ENCODE measurements at regions not wholly inside any gene's neighbourhood (a gene's known extent, or its start where the extent isn't known, plus 50 kb on each side); places are given as distances from the start of the nearest gene placed in this dataset.

DNA sequence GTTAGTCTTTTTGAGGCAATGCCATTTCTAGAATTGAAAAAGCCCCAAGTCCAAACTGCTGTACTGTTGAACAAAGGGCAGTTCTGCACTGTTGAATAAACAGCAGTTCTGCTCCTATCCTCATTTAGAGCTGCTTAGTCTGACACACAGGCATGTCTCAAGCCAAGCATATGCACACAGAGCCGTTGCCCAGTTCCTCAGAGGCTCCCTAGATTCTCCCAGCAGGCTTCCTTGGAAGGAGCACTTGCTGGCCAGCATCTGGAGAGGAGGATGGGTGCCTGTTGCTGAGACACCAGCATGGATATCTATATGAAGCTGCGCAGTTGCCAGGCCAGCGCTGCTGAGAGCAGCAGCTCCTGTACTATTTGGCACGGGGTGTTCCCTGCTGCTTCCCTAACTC is 138.3 kb upstream of the USP38 start:
- Mint-ChIP-seq H3K36me3 (ENCODE audit: low read depth) (no peaks in the 10 kb centered on the region), H3K4me3 (ENCODE audit: low read depth) (no peak overlapping the region), H3K27ac (no peak overlapping the region), H3K4me1 (ENCODE audit: low read depth) (no peaks in the 10 kb centered on the region), H3K9me3 (no peaks in the 10 kb centered on the region), H3K27me3 (ENCODE audit: low read depth) (no peaks in the 10 kb centered on the region)
- intact Hi-C loops (cut with micrococcal nuclease): no loop called here
- DNase-seq (ENCODE audit: low spot score): no peak

DNA sequence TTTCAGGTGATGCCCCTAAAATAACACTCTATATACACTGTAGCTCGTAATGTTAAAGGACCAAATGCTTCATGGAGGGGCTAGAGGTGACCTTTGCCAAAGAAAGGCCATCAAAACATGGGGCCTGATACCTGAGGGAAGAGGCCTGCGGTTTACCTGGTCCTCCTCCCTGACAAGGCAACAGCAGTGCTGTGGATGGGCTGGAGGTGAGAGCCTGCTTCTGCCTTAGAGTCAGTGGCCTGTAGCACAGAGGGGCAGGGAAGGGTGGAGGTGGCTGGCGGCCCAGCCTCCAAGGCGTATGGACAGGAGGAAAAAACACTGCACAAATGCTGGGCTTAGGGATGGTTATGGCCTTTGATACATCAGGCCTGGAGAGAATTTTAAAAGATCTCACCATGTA is 137.8 kb upstream of the USP38 start:
- no peak for DNase-seq (ENCODE audit: low spot score)
- H3K27me3 Mint-ChIP-seq (ENCODE audit: low read depth): no peaks in the 10 kb centered on the region
- H3K4me3 Mint-ChIP-seq (ENCODE audit: low read depth): no peak overlapping the region
- no peaks in the 10 kb centered on the region for H3K9me3 Mint-ChIP-seq
- H3K4me1 Mint-ChIP-seq (ENCODE audit: low read depth): no peaks in the 10 kb centered on the region
- no peak overlapping the region for H3K27ac Mint-ChIP-seq
- intact Hi-C loops (cut with micrococcal nuclease): no loop called here
- no peaks in the 10 kb centered on the region for H3K36me3 Mint-ChIP-seq (ENCODE audit: low read depth)

DNA sequence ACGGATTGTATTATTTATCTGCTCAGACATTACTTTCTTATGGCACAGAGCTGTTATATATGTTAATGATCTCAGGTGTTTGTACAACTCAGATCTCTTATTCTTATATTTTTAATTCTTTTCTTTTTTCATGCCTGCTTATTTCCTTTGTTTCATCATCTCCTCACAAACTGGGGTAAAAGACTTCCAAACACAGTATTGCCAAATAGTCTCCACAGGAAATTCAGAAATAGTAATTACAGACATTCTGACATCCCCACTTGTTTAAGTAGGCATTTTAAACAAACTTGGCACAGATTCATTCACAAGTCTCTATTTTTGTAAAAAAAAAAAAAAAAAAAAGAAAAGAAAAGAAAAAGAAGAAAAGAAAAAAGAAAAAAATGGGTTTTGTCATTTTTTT is 129.7 kb upstream of the USP38 start:
- Mint-ChIP-seq H3K27ac (no peak overlapping the region), H3K27me3 (ENCODE audit: low read depth) (no peaks in the 10 kb centered on the region), H3K4me3 (ENCODE audit: low read depth) (no peak overlapping the region), H3K9me3 (no peaks in the 10 kb centered on the region), H3K4me1 (ENCODE audit: low read depth) (no peaks in the 10 kb centered on the region), H3K36me3 (ENCODE audit: low read depth) (no peaks in the 10 kb centered on the region)
- DNase-seq (ENCODE audit: low spot score): no peak
- intact Hi-C loops (cut with micrococcal nuclease): no loop called here

DNA sequence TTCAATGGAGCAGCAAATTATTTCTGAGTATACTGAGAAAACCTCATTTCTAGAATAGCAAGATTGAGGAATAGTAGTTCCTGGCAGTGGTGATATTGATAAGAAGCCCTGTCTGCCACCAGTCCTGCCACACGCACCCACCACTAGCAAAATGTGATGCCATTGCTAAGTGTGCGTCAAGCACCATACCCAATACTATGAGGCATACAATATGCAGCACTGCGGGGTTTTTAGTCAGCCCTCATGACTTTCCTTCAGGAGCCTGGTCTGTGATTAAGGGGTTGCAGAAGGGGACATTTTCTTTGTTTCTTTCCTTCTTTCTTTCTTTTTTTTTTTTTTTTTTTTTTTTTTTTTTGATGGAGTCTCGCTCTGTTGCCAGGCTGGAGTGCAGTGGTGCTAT is 128.7 kb upstream of the USP38 start:
- Mint-ChIP-seq H3K9me3 (no peaks in the 10 kb centered on the region), H3K4me3 (ENCODE audit: low read depth) (no peak overlapping the region), H3K27ac (no peak overlapping the region), H3K27me3 (ENCODE audit: low read depth) (no peaks in the 10 kb centered on the region), H3K4me1 (ENCODE audit: low read depth) (no peaks in the 10 kb centered on the region), H3K36me3 (ENCODE audit: low read depth) (no peaks in the 10 kb centered on the region)
- no peak for DNase-seq (ENCODE audit: low spot score)
- intact Hi-C loops (cut with micrococcal nuclease): no loop called here

DNA sequence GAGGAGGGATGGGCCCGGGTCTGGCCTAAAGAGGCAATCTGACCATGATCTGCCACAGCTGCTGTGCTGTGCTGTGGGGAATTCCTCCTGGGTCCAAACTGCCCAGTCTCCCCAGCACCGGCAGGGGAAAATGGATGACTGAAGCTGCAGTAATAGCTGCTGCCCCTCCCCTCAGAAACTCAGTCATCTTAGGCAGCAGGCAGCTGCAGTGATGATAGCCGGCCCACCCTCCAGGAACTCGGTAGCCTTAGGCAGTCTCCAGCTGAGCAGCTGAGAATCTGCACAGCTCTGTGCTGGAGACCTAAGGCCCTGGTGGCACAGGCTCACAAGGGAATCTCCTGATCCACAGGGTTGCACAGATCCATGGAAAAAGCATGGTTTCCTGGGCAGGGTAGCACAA is 113.4 kb upstream of the USP38 start:
- intact Hi-C loops (cut with micrococcal nuclease): no loop called here

DNA sequence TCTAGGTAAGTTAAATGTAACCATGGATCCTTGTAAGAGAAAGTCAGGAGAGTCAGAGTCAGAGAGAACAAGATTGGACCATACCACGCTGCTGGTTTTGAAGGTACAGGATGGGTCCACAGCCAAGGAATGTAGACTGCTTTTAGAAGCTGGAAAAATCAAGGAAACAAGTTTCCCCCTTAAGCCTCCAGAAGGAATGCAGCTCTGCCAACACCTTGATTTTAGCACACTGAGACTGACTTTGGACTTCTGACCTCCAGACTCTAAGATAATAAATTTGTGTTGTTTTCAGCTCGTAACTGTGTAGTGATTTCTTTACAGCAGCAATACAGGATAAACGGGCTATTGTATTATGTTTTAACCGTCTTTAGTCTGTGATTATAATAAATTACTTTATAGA is 108.0 kb upstream of the USP38 start:
- no peak overlapping the region for H3K4me3 Mint-ChIP-seq (ENCODE audit: low read depth)
- H3K9me3 Mint-ChIP-seq: no peaks in the 10 kb centered on the region
- H3K4me1 Mint-ChIP-seq (ENCODE audit: low read depth): no peaks in the 10 kb centered on the region
- no peak for DNase-seq (ENCODE audit: low spot score)
- no peak overlapping the region for H3K27ac Mint-ChIP-seq
- H3K36me3 Mint-ChIP-seq (ENCODE audit: low read depth): no peaks in the 10 kb centered on the region
- intact Hi-C loops (cut with micrococcal nuclease): no loop called here
- peaks cover 4% of the 10 kb centered on the region for H3K27me3 Mint-ChIP-seq (ENCODE audit: low read depth)

More for the DNA sequence above, 113.4 kb upstream of the USP38 start:
- no peaks in the 10 kb centered on the region for H3K9me3 Mint-ChIP-seq
- no peak overlapping the region for H3K27ac Mint-ChIP-seq
- H3K27me3 Mint-ChIP-seq (ENCODE audit: low read depth): peaks cover 2% of the 10 kb centered on the region
- H3K4me1 Mint-ChIP-seq (ENCODE audit: low read depth): no peaks in the 10 kb centered on the region
- H3K4me3 Mint-ChIP-seq (ENCODE audit: low read depth): no peak overlapping the region
- H3K36me3 Mint-ChIP-seq (ENCODE audit: low read depth): no peaks in the 10 kb centered on the region
- DNase-seq (ENCODE audit: low spot score): no peak

DNA sequence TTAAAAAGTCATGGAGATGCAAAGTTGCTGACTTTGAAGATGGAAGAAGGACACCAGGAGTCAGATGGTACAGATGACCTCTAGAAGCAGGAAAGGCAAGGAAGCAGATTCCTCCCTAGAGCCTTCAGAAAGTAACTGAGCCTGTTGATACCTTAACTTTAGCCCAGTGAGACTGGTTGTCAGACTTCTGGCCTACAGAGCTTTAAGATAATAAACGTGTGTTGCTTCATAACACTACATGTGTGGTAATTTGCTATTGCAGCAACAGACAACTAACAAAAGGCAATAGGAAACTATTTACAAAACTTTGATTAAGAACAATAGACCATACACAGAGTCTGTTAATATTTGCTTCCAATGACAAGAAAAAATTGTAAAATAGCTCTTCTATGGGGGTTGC is 102.0 kb upstream of the USP38 start:
- H3K27ac Mint-ChIP-seq: no peak overlapping the region
- H3K4me3 Mint-ChIP-seq (ENCODE audit: low read depth): no peak overlapping the region
- no peaks in the 10 kb centered on the region for H3K4me1 Mint-ChIP-seq (ENCODE audit: low read depth)
- H3K27me3 Mint-ChIP-seq (ENCODE audit: low read depth): peaks cover 5% of the 10 kb centered on the region
- H3K9me3 Mint-ChIP-seq: no peaks in the 10 kb centered on the region
- no peaks in the 10 kb centered on the region for H3K36me3 Mint-ChIP-seq (ENCODE audit: low read depth)
- DNase-seq (ENCODE audit: low spot score): no peak
- intact Hi-C loops (cut with micrococcal nuclease): no loop called here

DNA sequence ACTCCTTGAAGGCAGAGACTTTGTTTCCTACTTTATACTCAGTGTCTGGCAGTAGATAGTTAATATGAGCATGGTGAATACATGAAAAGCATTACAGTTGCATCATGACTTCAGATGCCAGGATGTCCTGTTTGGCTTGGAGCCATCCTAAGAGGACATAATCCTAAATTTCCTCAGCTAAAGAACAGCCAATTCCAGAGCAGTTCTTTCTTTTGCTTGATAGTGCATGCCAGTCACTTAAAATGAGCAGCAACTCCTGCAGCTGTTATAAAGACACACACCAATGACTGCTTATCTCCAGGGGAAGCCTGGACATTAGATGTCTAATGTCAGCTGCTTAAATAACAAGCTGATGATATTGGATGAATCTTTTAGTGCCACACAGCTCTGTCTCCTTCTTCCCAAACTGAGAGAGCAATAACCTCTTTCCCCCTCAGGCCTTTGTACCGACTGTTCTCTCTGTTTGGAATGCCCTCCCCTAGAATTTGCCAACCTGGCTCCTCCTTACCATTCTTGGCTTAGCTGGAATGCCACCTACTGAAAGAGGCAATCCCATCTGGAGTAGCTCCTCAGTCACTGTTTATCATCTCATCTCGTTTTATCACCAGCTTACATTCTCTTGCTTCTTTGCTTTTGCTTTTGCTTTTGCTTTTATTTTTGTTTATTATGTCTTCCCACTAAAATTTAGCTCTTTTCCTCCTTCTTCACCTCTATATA is 100.8 kb upstream of the USP38 start:
- DNase-seq (ENCODE audit: low spot score): no peak
- Mint-ChIP-seq H3K27me3 (ENCODE audit: low read depth) (peaks cover 5% of the 10 kb centered on the region), H3K9me3 (no peaks in the 10 kb centered on the region), H3K27ac (no peak overlapping the region), H3K4me3 (ENCODE audit: low read depth) (no peak overlapping the region), H3K36me3 (ENCODE audit: low read depth) (no peaks in the 10 kb centered on the region), H3K4me1 (ENCODE audit: low read depth) (no peaks in the 10 kb centered on the region)
- intact Hi-C loops (cut with micrococcal nuclease): no loop called here

DNA sequence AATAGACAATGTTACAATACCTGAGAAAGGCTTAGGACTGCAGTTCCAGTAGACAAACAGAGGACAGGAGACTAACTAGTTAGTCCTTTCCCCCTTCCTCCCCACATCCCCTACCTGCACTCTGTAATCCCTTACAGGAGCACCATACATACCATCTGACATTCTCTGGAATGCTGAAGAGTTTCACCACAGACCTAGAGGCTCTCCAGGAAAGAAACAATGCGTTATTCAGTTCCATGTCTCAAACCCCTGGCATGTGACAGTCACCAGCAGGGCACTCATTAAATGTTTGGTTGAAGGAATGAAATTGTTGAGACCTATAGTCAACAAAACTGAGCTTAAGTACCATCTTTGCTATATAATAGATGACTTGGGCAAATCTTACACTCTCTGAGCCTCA is 100.2 kb upstream of the USP38 start:
- Mint-ChIP-seq H3K36me3 (ENCODE audit: low read depth) (no peaks in the 10 kb centered on the region), H3K4me1 (ENCODE audit: low read depth) (no peaks in the 10 kb centered on the region), H3K27ac (no peak overlapping the region), H3K27me3 (ENCODE audit: low read depth) (peaks cover 3% of the 10 kb centered on the region), H3K9me3 (no peaks in the 10 kb centered on the region), H3K4me3 (ENCODE audit: low read depth) (no peak overlapping the region)
- DNase-seq (ENCODE audit: low spot score): no peak
- intact Hi-C loops (cut with micrococcal nuclease): no loop called here

DNA sequence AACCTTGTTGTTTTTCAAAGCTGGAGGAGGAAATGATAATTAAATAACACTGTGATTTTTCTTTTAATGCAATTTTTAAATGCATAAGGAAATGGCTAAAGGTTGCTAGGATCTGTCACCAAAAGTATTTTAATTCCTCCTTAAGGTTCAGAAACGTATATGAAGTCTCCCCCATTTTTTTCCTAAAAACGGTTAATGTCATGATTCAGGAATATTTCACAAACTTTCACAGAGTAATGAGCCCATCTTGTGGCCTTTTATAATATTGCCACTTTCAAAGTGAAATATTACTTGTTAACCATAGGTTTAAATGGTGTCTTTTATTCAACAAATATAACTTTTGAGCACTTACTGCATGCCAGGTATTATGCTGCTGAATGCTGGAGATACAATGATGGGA is 99.5 kb upstream of the USP38 start:
- no peaks in the 10 kb centered on the region for H3K36me3 Mint-ChIP-seq (ENCODE audit: low read depth)
- no peak overlapping the region for H3K4me3 Mint-ChIP-seq (ENCODE audit: low read depth)
- no peaks in the 10 kb centered on the region for H3K9me3 Mint-ChIP-seq
- H3K27me3 Mint-ChIP-seq (ENCODE audit: low read depth): peaks cover 3% of the 10 kb centered on the region
- intact Hi-C loops (cut with micrococcal nuclease): no loop called here
- DNase-seq (ENCODE audit: low spot score): no peak
- no peaks in the 10 kb centered on the region for H3K4me1 Mint-ChIP-seq (ENCODE audit: low read depth)
- H3K27ac Mint-ChIP-seq: no peak overlapping the region

DNA sequence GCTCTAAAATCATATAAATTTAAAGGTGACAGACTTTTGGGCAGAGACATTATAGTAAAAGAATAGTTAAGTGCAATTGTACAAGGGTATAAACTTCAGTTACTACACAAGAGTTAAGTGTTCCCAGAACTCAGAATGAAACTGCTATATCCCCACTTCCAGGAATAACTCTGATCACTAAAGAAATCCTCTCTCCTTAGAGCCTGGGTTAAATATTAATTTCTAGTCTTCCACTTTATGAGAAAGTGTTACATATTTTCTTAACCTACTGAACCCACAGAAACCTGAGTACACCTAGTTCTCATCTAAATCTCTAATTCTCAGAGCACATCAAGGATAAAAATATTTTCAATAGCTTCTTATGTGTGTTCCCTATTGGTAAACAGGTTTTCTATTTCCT is 99.1 kb upstream of the USP38 start:
- intact Hi-C loops (cut with micrococcal nuclease): no loop called here
- Mint-ChIP-seq H3K4me1 (ENCODE audit: low read depth) (no peaks in the 10 kb centered on the region), H3K27me3 (ENCODE audit: low read depth) (peaks cover 3% of the 10 kb centered on the region), H3K36me3 (ENCODE audit: low read depth) (no peaks in the 10 kb centered on the region), H3K4me3 (ENCODE audit: low read depth) (no peak overlapping the region), H3K27ac (no peak overlapping the region), H3K9me3 (no peaks in the 10 kb centered on the region)
- DNase-seq (ENCODE audit: low spot score): no peak

DNA sequence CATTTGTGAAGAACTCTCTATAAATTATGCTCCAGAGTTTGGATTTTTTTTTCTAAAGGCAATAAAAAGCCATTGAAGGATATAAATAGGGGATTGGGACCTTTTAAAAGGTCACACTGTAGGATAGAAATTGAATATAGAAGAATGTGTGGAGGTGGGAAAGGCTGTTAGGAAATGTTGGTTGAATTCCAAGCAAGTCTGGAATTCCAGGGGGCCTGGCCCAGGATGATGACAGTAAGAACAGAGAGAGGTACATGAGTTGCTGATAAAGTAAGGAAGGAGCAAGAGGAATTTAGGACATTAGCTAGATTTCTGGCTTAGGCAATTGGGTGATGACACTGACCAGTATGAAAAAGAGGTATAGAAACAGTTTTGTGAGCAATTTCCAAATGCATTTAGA is 95.4 kb upstream of the USP38 start:
- no peaks in the 10 kb centered on the region for H3K36me3 Mint-ChIP-seq (ENCODE audit: low read depth)
- no peaks in the 10 kb centered on the region for H3K9me3 Mint-ChIP-seq
- intact Hi-C loops (cut with micrococcal nuclease): no loop called here
- DNase-seq (ENCODE audit: low spot score): no peak
- H3K4me3 Mint-ChIP-seq (ENCODE audit: low read depth): no peak overlapping the region
- no peaks in the 10 kb centered on the region for H3K4me1 Mint-ChIP-seq (ENCODE audit: low read depth)
- H3K27me3 Mint-ChIP-seq (ENCODE audit: low read depth): no peaks in the 10 kb centered on the region
- H3K27ac Mint-ChIP-seq: no peak overlapping the region

DNA sequence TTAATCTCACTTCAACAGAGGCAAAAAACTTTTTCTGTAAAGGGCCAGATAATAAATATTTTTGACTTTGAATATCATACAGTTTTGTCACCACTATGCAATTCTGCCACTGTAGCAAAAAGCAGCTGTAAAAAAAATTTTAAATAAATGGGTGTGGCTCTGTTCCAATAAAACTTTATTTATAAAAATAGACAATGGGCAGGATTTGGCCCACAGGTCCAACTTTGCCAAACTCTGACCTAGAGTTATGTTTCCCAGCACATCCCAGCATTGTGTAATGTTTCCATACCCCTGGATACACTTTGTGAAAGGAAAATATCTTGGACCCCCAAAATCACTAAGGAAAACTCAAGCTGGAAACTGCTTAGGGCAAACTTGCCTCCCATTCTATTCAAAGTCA is 94.9 kb upstream of the USP38 start:
- Mint-ChIP-seq H3K27me3 (ENCODE audit: low read depth) (no peaks in the 10 kb centered on the region), H3K36me3 (ENCODE audit: low read depth) (no peaks in the 10 kb centered on the region), H3K9me3 (no peaks in the 10 kb centered on the region), H3K4me3 (ENCODE audit: low read depth) (no peak overlapping the region), H3K4me1 (ENCODE audit: low read depth) (no peaks in the 10 kb centered on the region), H3K27ac (no peak overlapping the region)
- intact Hi-C loops (cut with micrococcal nuclease): no loop called here
- no peak for DNase-seq (ENCODE audit: low spot score)

DNA sequence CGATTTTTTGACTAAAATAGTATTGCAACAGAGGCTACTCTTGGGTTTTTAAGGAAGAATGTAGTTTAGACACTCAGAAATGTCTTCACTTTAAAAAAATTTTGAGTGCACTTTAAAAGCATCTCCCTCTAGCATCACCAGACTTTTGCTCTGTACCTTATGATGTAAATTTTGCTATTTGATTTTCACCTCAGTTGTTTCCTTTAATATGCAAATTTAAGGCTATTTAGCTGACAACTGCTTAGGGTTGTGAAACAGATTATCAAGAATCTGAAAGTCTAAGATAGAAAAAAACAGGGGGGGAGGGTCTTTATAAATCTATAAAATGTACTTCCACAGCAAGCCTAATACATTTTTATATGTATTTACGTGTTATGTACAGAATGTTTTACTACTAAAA is 92.9 kb upstream of the USP38 start:
- Mint-ChIP-seq H3K27ac (no peak overlapping the region), H3K36me3 (ENCODE audit: low read depth) (no peaks in the 10 kb centered on the region), H3K4me1 (ENCODE audit: low read depth) (no peaks in the 10 kb centered on the region), H3K27me3 (ENCODE audit: low read depth) (no peaks in the 10 kb centered on the region), H3K4me3 (ENCODE audit: low read depth) (no peak overlapping the region), H3K9me3 (no peaks in the 10 kb centered on the region)
- DNase-seq (ENCODE audit: low spot score): no peak
- intact Hi-C loops (cut with micrococcal nuclease): no loop called here
